PC-3 (cell line): ENCODE measurements at regions not wholly inside any gene's neighbourhood (a gene's known extent, or its start where the extent isn't known, plus 50 kb on each side); places are given as distances from the start of the nearest gene placed in this dataset.

Experiments
- CTCF ChIP-seq: fragments of 300-600 bp; sonication (generic); conservative IDR thresholded peaks from 2 replicates; pipeline ENCODE4 v1.5.1; 2017; ENCODE audit warnings: antibody characterized with exemption, low read depth, mild to moderate bottlenecking, low read length
- EZH2 ChIP-seq: fragments of 300-600 bp; sonication (generic); IDR thresholded peaks from one replicate; pipeline ENCODE4 v1.6.1; 2017; ENCODE audit warnings: antibody characterized with exemption, mild to moderate bottlenecking, low read length; ENCODE audit not compliant: unreplicated experiment

GRCh38 chr12:67034110-67034879 lies 234.9 kb upstream of the CAND1 start:
- no peak for TF ChIP-seq EZH2
- no peak for TF ChIP-seq CTCF
